ENCODE measurements at regions not wholly inside any gene's neighbourhood (a gene's known extent, or its start where the extent isn't known, plus 50 kb on each side); places are given as distances from the start of the nearest gene placed in this dataset.

DNA sequence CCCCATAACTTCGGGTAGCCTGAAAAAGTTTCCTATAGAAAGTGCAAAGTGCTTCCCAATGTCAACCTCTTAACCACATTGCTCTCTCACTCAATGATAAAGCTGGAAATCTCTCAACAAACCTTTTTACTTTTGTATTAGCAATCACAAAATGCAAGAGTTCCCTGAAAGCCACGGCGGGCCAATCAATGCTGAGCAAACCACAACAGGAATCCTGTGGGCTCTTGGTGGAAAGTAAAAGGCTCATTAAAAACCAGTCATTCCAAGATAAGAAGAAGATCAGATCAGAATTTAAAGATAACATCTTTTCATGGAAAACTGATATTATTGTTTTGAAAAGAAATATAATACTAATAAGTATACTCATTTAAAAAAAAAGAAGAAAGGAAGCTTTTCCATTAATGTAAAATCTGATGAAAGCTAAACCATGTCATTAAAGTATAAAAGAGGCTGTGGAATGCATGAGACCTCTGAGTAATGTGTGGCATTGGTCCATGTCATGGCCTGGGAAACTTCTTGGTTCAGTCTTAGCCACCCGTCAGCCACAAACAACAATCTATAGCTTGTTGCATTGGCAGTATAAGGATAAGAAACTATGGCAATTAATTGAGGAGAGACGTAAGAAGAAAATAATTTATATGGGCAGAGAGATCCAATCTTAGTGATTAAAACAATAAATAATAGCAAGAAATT lies 1066.1 kb upstream of the SORCS1 start:
- no peak for DNase-seq (ENCODE audit: low read depth)

DNA sequence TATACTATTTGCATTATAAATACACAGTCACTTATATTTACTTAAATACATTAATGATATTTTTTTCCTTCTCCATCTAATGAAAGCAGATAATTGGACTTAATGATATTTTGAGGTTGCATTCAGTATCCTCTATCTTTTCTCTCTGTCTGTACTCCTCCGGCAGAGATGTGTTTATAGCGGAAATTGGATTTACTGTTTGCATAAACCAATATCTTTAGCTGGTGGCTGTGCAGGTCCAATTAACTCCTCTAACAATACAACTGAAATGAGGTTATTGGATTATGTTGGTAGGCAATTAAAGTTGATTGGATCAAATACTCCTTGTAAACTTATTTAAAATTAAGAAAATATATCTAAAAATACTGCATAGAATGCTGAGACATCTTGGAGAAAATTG lies 1044.2 kb upstream of the SORCS1 start:
- DNase-seq (ENCODE audit: low read depth), result no peak

DNA sequence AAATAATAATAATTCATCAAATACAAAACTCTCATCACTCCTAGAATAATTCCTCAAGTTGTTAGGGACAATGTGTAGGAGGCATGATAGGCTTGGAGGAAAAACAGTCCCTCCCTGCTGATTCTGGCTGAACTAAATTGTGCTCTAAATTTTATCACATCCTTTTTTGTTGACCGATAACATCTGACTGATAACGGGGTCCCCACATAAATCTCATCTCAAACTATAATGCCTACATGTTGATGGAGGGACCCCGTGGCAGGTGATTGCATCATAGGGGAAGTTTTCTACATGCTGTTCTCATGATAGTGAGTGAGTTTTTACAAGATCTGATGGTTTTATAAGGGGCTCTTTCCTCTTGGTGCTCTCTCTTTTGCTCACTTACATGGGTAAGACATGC lies 1043.5 kb upstream of the SORCS1 start:
- DNase-seq (ENCODE audit: low read depth), result no peak

GRCh38 chr10:108204528-108205305 lies 1040.2 kb upstream of the SORCS1 start:
- no peak for DNase-seq (ENCODE audit: low read depth)

GRCh38 chr10:108203905-108204527 lies 1039.5 kb upstream of the SORCS1 start:
- DNase-seq (ENCODE audit: low read depth), result no peak

- no peak for DNase-seq (ENCODE audit: low read depth)
Measured at GRCh38 chr10:108187408-108188012, 1023.0 kb upstream of the SORCS1 start.

- DNase-seq (ENCODE audit: low read depth), result no peak
Measured at GRCh38 chr10:108184114-108184513, 1019.6 kb upstream of the SORCS1 start.

- no peak for DNase-seq (ENCODE audit: low read depth)
Measured at GRCh38 chr10:108180878-108181277, 1016.4 kb upstream of the SORCS1 start.

GRCh38 chr10:108169846-108170245 lies 1005.3 kb upstream of the SORCS1 start:
- no peak for DNase-seq (ENCODE audit: low read depth)

DNA sequence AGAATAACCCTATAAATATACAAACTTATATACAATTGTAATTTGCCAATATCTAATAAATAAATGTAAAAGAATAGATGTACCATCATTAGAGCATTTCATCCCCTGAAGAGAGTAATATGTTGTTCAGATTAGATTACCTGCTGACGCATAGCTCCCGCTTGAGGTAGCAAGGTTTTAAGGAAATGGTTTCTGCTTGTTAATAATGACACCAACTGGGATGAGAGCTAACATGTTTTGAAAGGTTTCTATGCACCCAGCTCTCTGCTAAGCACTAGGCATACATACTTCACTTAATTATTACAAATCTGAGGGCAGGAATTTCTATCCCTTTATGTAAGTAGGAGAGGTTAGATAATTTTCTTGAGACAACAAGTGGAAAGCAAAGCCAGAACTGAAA lies 1003.3 kb upstream of the SORCS1 start:
- no peak for DNase-seq (ENCODE audit: low read depth)

DNA sequence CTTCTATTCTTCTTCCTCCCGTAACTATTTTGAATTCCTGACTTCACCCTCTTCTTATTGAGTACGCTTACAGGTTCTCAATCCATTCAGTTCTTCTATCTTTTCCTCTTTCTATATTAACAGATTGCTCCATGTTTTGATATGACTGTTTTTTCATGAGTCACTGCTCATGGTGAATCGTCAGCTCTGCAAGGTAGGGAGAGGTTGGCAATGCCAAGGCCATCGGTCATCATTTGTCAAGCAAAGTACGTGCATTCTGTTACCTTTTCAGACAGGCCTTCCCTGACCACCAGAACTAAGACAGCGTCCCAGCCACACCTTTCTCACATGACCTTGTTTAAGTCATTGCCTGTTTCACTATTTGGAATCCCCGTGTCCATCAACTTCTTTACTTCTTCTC lies 1001.9 kb upstream of the SORCS1 start:
- DNase-seq (ENCODE audit: low read depth), result no peak

- DNase-seq (ENCODE audit: low read depth), result no peak
Measured at GRCh38 chr10:108147346-108147745, 982.8 kb upstream of the SORCS1 start.

- no peak for DNase-seq (ENCODE audit: low read depth)
Measured at GRCh38 chr10:108141064-108141463, 976.6 kb upstream of the SORCS1 start.

DNA sequence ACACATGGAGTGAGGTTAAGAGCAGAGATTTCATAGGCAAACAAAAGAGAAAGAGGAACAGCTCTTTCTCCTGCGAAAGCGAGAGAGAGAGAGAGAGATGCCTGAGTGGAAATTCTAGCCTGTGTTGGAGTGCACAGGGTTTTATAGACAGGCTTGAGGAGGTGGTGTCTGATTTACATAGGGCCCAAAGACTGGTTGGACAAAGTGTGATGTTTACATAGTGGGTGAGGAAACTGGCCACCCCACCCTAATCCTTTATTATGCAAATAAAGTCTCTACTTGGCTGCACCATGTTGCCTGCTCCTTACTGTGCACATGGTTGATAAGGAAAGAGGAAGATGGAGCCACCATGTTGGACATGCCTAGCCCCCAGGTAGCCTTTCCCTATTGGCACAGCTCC lies 967.8 kb upstream of the SORCS1 start:
- no peak for DNase-seq (ENCODE audit: low read depth)

DNA sequence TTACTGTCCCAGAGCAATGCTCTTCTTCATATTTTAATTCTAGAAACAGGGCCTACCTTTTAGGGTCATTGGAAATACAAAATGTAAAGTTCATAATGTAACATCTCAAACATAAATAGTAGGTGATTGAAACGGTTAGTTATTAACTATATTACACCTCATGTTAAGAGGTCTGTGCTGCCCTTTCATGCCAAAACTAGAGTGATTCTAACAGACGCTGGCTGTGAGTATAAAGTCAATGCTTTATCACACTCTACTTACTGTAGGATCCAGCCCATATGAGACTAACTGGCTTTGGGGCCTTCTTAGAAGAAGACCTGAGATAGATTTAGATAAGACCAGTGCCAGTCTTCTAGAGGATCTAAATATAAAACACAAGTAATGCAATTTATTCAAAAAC lies 966.1 kb upstream of the SORCS1 start:
- DNase-seq (ENCODE audit: low read depth), result no peak

DNA sequence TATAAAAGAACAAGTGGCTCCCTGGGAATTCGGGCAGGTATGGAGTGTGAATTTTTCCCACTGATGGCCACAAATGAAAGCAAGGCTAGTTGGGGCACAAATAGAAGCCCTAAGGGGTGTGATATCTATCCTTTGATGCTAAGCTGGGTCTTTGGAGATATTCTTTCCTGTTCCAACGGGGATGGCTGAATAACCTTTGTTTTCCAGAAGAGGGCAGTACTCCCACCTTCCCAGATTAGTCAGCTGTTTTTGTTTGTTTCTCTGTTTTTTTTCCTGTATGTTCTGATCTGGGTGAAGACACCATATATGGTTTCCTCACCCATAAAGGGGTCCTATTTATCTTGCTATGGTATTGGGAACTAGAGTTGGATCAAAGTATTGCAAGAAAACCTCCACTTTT lies 947.7 kb upstream of the SORCS1 start:
- no peak for DNase-seq (ENCODE audit: low read depth)

DNA sequence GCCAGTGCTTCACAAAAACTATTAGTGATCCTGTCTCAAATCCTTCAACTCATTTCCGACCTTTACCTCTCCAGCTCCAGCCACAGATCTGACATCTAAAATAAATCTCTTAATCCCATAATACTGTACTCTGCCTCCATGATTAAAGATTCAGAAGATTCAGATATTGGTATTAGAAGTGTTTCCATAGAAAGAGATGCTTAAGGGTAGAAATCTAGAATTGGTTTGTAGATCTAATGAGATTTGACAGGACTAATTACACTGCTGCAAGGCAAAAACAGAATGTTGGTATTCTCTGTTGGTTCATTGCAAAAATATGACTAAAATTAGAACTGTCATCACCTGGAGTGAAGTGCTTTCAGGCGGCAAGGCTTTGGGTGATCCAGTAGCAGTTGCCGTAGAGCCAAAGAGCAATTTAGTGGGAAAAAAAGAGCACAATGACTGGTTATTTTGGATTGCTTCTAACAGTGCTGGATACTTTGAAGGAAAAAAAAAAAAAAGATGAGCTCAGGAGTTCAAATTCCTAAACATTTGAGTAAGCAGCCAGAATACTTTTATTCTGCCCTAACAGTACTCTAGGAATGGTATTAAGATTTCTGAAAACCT lies 940.1 kb upstream of the SORCS1 start:
- DNase-seq (ENCODE audit: low read depth), result no peak

DNA sequence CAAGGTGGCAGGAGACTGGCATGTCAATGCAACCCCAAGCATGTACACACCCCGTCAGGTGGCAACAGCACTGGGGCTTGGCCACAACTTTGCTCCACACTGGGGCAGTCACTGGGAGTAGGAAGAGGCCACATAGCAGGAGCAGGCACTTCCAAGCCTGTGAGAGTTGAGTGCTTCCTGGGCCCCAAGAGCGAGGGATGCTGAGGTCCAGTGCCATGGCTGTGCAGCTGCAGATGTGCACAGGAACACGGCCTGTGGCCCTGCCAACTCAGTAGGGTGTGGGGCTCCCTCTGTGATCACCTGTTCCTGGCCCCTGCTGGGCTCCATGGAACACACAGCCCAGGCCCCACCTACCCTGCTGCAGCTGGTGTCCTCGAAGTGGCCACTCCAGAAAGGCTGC lies 932.8 kb upstream of the SORCS1 start:
- DNase-seq (ENCODE audit: low read depth), result no peak

DNA sequence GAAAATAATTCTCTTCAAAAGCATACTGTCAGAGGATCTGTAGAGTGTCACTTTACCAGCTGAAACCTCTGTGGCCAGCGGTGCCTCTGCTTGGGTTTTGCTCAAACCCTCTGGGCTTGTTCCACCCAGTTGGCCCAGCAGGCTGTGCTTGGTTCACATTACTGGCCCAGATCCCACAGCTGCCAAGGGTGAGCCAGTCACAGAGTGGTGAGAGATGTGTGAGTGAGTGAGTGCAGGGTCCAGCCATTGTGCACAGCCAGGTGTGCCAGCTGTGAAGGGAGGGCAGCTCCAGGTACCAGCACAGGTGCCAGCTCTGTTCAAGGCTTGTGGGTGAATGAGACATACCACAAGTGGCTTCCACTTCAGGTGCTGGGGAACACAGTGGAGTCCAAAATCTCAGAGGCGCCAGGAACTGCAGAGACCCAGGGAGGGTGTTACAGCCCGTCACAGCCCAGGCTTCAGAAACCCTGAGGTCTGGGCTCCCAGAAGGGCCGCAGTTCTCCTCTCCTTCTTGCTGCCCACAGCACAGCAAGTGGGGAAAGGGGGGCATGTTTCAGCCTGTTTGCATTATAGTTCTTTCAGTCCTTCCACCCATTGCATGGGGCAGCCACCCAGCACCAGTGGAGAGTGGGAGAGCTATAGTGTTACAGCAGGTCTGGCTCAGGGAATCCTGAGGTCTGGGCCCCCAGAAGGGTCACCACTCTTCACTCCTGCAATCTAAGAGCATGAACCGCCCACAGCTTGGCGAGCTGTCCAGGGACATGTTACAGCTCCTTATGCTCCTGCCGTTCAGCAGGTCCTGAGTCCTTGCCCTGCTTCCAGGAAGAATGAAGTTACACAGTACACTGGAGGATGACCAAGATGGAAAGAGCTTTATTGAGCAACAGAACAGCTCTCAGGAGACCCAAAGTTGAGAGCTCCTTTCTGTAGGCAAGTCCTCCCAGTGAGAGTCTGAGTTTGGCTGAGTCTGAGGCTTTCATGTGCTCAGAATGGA lies 931.7 kb upstream of the SORCS1 start:
- DNase-seq (ENCODE audit: low read depth), result no peak

- no peak for DNase-seq (ENCODE audit: low read depth)
Measured at GRCh38 chr10:108090476-108091215, 926.1 kb upstream of the SORCS1 start.

GRCh38 chr10:108086502-108086901 lies 922.0 kb upstream of the SORCS1 start:
- DNase-seq (ENCODE audit: low read depth), result no peak
